ENCODE measurements at regions not wholly inside any gene's neighbourhood (a gene's known extent, or its start where the extent isn't known, plus 50 kb on each side); places are given as distances from the start of the nearest gene placed in this dataset.
A peak's percentile ranks its signal among the peaks of the same experiment; 100 is the strongest.

DNA sequence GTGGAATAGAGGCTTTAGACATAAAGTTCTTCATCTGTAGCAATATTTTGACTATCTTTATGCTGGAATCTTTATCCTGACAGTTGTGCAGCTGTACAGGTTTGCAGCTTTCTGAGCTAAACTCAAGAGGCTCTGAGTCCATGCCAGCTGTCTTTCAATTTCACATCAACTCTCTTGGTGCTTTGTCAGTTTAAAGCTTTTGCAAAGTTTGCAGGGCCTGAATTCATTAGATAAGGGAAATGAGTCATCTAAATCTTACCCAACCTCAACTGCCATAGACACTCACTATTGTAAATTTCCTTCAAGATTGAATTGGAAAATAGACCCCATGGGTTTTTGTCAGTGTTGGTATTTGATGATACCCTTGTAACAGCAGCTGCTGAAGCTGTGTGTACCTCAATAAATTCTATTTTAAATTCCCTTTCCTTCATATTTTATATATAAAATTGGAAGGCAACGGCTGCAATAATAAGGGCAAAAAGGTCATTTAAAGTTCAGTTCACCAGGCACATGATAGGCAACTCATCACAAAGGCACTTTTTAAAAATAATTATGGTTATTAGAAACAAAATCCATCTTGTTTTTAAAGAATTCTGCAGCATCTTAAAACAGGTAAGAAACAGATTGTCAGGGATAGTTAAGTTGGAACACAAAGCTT lies 169.9 kb upstream of the SLC39A10 start:
- H3K4me2 ChIP-seq (ENCODE audit: control insufficient read depth, insufficient read depth), result no peak overlapping the region
- H3K4me1 ChIP-seq (ENCODE audit: control insufficient read depth, insufficient read depth, low read length), result no peaks in the 10 kb centered on the region
- RAD21 ChIA-PET (ENCODE audit: unreplicated experiment), result interaction anchor here (0.8 to 1.7 kb wide), 4 partner anchors 11 to 170 kb away, joined by 3 to 5 read pairs (median 4); partner anchors contain the start of gene SLC39A10
- no peaks in the 10 kb centered on the region for H3K36me3 ChIP-seq (ENCODE audit: control insufficient read depth in 2 of 2, insufficient read depth in 2 of 2, low read length in 1 of 2)
- ATAC-seq, result peak; percentile 94
- POLR2A ChIA-PET, result interaction anchor here (0.7 to 1.5 kb wide), 2 partner anchors 27 to 116 kb away, joined by 3 read pairs; no protein-coding TSS in a partner anchor
- 11% methylated on average over 1 of the region's 1 CpG for WGBS (ENCODE audit: insufficient coverage, insufficient replicate concordance, low lambda C conversion rate, missing lambda C conversion rate)
- H4K20me1 ChIP-seq (ENCODE audit: control insufficient read depth, insufficient read depth), result no peaks in the 10 kb centered on the region
- BruUV-seq (replicated peaks), result no TSS peak
- no peaks in the 10 kb centered on the region for H3K9me3 ChIP-seq (replicated peaks; ENCODE audit: control insufficient read depth, insufficient read depth, low read length)
- SMC1A ChIA-PET (ENCODE audit: uncharacterized antibody, unreplicated experiment), result interaction anchor here (0.9 to 3.6 kb wide), 12 partner anchors 10 to 1473 kb away, joined by 3 to 30 read pairs (median 6); no protein-coding TSS in a partner anchor
- FAIRE-seq, result no peak
- H3K9ac ChIP-seq (ENCODE audit: control insufficient read depth, insufficient read depth, low read length), result no peak overlapping the region
- no peaks in the 10 kb centered on the region for H3K27me3 ChIP-seq (replicated peaks in 1 of 2; ENCODE audit: control insufficient read depth in 2 of 2, insufficient read depth in 2 of 2, low read length in 1 of 2)
- H2AFZ ChIP-seq (ENCODE audit: control insufficient read depth, low read depth, low read length), result no peak overlapping the region
- in situ Hi-C loops (cut with MboI) (no loop called here), intact Hi-C loops (cut with micrococcal nuclease; ENCODE audit: unreplicated experiment) (loop anchor here (5.0 kb wide), 1 partner anchor 75 kb away; no protein-coding TSS in a partner anchor)
- TF ChIP-seq ZNF274 (IDR thresholded peaks at IDR 0.05; ENCODE audit: insufficient read depth, insufficient read length) (no peak), LARP7 (IDR thresholded peaks at IDR 0.05) (no peak), POLR2A (IDR thresholded peaks at IDR 0.05; ENCODE audit: low read depth, low read length) (no peak), TBL1XR1 (IDR thresholded peaks at IDR 0.05; ENCODE audit: low read depth, low read length) (no peak), NR2F1 (conservative IDR thresholded peaks at IDR 0.05) (0 out of 2 replicates have a peak, but pooled peaks have one; percentile 27), MEF2A (IDR thresholded peaks at IDR 0.05; ENCODE audit: insufficient read depth, low read depth, low read length) (no peak), MEF2B (IDR thresholded peaks at IDR 0.05; ENCODE audit: partially characterized antibody, poor library complexity, severe bottlenecking) (no peak), TCF12 (IDR thresholded peaks at IDR 0.05; ENCODE audit: low read depth, low read length) (0 out of 2 replicates have a peak, but pooled peaks have one; percentile 64), TCF3 (IDR thresholded peaks at IDR 0.05; ENCODE audit: borderline replicate concordance, insufficient read depth, low read depth, low read length) (0 out of 2 replicates have a peak, but pooled peaks have one; percentile 25), FOXK2 (IDR thresholded peaks at IDR 0.05) (no peak)
- TF ChIP-seq, protein P1, sequence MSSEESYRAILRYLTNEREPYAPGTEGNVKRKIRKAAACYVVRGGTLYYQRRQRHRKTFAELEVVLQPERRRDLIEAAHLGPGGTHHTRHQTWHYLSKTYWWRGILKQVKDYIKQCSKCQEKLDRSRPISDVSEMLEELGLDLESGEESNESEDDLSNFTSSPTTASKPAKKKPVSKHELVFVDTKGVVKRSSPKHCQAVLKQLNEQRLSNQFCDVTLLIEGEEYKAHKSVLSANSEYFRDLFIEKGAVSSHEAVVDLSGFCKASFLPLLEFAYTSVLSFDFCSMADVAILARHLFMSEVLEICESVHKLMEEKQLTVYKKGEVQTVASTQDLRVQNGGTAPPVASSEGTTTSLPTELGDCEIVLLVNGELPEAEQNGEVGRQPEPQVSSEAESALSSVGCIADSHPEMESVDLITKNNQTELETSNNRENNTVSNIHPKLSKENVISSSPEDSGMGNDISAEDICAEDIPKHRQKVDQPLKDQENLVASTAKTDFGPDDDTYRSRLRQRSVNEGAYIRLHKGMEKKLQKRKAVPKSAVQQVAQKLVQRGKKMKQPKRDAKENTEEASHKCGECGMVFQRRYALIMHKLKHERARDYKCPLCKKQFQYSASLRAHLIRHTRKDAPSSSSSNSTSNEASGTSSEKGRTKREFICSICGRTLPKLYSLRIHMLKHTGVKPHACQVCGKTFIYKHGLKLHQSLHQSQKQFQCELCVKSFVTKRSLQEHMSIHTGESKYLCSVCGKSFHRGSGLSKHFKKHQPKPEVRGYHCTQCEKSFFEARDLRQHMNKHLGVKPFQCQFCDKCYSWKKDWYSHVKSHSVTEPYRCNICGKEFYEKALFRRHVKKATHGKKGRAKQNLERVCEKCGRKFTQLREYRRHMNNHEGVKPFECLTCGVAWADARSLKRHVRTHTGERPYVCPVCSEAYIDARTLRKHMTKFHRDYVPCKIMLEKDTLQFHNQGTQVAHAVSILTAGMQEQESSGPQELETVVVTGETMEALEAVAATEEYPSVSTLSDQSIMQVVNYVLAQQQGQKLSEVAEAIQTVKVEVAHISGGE (CRISPR knock-in tag; IDR thresholded peaks at IDR 0.05), result no peak
- TF ChIP-seq, protein P2, sequence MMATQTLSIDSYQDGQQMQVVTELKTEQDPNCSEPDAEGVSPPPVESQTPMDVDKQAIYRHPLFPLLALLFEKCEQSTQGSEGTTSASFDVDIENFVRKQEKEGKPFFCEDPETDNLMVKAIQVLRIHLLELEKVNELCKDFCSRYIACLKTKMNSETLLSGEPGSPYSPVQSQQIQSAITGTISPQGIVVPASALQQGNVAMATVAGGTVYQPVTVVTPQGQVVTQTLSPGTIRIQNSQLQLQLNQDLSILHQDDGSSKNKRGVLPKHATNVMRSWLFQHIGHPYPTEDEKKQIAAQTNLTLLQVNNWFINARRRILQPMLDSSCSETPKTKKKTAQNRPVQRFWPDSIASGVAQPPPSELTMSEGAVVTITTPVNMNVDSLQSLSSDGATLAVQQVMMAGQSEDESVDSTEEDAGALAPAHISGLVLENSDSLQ (IDR thresholded peaks at IDR 0.05), result 0 out of 2 replicates have a peak, but pooled peaks have one; percentile 24
- CTCF ChIA-PET, result interaction anchor here (1.0 to 1.2 kb wide), 3 partner anchors 11 to 173 kb away, joined by 3 to 6 read pairs (median 3); no protein-coding TSS in a partner anchor
- H3K79me2 ChIP-seq (ENCODE audit: control insufficient read depth, insufficient read depth, low read length), result no peaks in the 10 kb centered on the region
- H3K27ac ChIP-seq (ENCODE audit: control insufficient read depth, insufficient read depth), result no peak overlapping the region
- H3K4me3 ChIP-seq, result no peak overlapping the region
- no peak for DNase-seq (ENCODE audit: low read depth, low spot score)

Data from GM12878 (cell line).